Breast epithelium (tissue), 3 donors: ENCODE measurements at regions not wholly inside any gene's neighbourhood (a gene's known extent, or its start where the extent isn't known, plus 50 kb on each side); places are given as distances from the start of the nearest gene placed in this dataset.

Experiments
- POLR2A ChIP-seq: fragments of 450-650 bp; IDR thresholded peaks from one replicate; pipeline ENCODE4 v1.6.1; 2016; ENCODE audit warnings: antibody characterized with exemption, mild to moderate bottlenecking, moderate library complexity
- POLR2AphosphoS5 ChIP-seq, 3 donors: sonication (generic); formaldehyde crosslinking; IDR thresholded peaks; one replicate each; pipeline ENCODE4 v1.6.1; 2017; ENCODE audit warnings: antibody characterized with exemption in 3 of 3
- TF ChIP-seq, protein P1 (sequence below), 3 donors: fragments of 450-650 bp; IDR thresholded peaks; one replicate each; pipeline ENCODE4 v1.5.1; 2016 to 2017; ENCODE audit warnings: antibody characterized with exemption in 3 of 3, mild to moderate bottlenecking in 3 of 3, moderate library complexity in 3 of 3

DNA sequence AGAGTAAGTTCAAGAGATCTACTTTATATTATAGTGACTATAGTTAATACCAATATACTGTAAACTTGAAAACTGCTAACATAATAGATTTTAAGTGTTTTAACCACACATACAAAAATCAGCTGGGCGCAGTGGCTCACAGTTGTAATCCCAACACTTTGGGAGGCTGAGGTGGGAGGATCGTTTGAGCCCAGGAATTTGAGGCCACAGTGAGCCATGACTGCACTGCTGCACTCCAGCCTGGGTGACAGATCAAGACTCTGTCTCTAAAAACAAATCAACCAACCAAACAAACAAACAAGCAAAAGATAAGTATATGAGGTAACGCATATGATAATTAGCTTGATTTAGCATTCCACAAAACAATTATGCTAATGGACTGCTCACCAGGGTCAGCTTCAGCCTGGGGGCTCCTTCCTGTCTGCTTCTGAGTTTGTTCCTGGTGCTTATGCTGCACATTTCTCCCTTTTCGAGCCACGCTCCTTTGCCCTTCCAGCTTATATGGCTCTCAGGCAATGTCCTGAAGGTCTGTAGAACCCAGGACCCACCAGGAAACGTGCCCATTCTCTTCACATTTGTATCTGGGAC is 357.6 kb downstream of the EN1 start:
- TF ChIP-seq POLR2A, result no peak
- TF ChIP-seq, protein P1, sequence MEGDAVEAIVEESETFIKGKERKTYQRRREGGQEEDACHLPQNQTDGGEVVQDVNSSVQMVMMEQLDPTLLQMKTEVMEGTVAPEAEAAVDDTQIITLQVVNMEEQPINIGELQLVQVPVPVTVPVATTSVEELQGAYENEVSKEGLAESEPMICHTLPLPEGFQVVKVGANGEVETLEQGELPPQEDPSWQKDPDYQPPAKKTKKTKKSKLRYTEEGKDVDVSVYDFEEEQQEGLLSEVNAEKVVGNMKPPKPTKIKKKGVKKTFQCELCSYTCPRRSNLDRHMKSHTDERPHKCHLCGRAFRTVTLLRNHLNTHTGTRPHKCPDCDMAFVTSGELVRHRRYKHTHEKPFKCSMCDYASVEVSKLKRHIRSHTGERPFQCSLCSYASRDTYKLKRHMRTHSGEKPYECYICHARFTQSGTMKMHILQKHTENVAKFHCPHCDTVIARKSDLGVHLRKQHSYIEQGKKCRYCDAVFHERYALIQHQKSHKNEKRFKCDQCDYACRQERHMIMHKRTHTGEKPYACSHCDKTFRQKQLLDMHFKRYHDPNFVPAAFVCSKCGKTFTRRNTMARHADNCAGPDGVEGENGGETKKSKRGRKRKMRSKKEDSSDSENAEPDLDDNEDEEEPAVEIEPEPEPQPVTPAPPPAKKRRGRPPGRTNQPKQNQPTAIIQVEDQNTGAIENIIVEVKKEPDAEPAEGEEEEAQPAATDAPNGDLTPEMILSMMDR (IDR thresholded peaks at IDR 0.05), result no peak
- no peak for TF ChIP-seq POLR2AphosphoS5 (IDR thresholded peaks at IDR 0.05)
